ENCODE measurements at regions not wholly inside any gene's neighbourhood (a gene's known extent, or its start where the extent isn't known, plus 50 kb on each side); places are given as distances from the start of the nearest gene placed in this dataset.

- ChIA-PET CTCF (no interaction called here), POLR2A (no interaction called here)
- H3K4me3 ChIP-seq (ENCODE audit: low read depth, low read length) = no peak overlapping the region
- DNase-seq (ENCODE audit: low read depth, low spot score) = no peak
- TF ChIP-seq CTCF (IDR thresholded peaks at IDR 0.05; ENCODE audit: low read depth, low read length) = no peak
- no peak overlapping the region for H3K27ac ChIP-seq (ENCODE audit: low read depth, low read length)
- no peaks in the 10 kb centered on the region for H3K9me3 ChIP-seq (ENCODE audit: control insufficient read depth, insufficient read depth, low read length)
- no peaks in the 10 kb centered on the region for H3K27me3 ChIP-seq (ENCODE audit: control insufficient read depth, insufficient read depth, low read length)
Observed at GRCh38 chr11:110909336-110909735, 197.1 kb upstream of the ARHGAP20 start.

GRCh38 chr11:110908401-110909105, 196.3 kb upstream of the ARHGAP20 start:
- POLR2A ChIA-PET = no interaction called here
- Histone ChIP-seq H3K27me3 (ENCODE audit: control insufficient read depth, insufficient read depth, low read length) (no peaks in the 10 kb centered on the region), H3K27ac (ENCODE audit: low read depth, low read length) (peak overlapping the region; percentile 66), H3K9me3 (ENCODE audit: control insufficient read depth, insufficient read depth, low read length) (no peaks in the 10 kb centered on the region), H3K4me3 (ENCODE audit: low read depth, low read length) (no peak overlapping the region)
- no peak for TF ChIP-seq CTCF (IDR thresholded peaks at IDR 0.05; ENCODE audit: low read depth, low read length)
- peak; percentile 68 for DNase-seq (ENCODE audit: low read depth, low spot score)
- CTCF ChIA-PET = no interaction called here

GRCh38 chr11:110907629-110908028, 195.4 kb upstream of the ARHGAP20 start:
- TF ChIP-seq CTCF (IDR thresholded peaks at IDR 0.05; ENCODE audit: low read depth, low read length) = no peak
- Histone ChIP-seq H3K27me3 (ENCODE audit: control insufficient read depth, insufficient read depth, low read length) (no peaks in the 10 kb centered on the region), H3K4me3 (ENCODE audit: low read depth, low read length) (no peak overlapping the region), H3K9me3 (ENCODE audit: control insufficient read depth, insufficient read depth, low read length) (no peaks in the 10 kb centered on the region), H3K27ac (ENCODE audit: low read depth, low read length) (no peak overlapping the region)
- DNase-seq (ENCODE audit: low read depth, low spot score) = peak; percentile 89
- POLR2A ChIA-PET = no interaction called here
- CTCF ChIA-PET = no interaction called here

- ChIA-PET POLR2A (no interaction called here), CTCF (no interaction called here)
- Histone ChIP-seq H3K27me3 (ENCODE audit: control insufficient read depth, insufficient read depth, low read length) (no peaks in the 10 kb centered on the region), H3K4me3 (ENCODE audit: low read depth, low read length) (no peak overlapping the region), H3K9me3 (ENCODE audit: control insufficient read depth, insufficient read depth, low read length) (no peaks in the 10 kb centered on the region), H3K27ac (ENCODE audit: low read depth, low read length) (no peak overlapping the region)
- TF ChIP-seq CTCF (IDR thresholded peaks at IDR 0.05; ENCODE audit: low read depth, low read length) = no peak
- DNase-seq (ENCODE audit: low read depth, low spot score) = no peak
Observed at GRCh38 chr11:110903830-110904229, 191.6 kb upstream of the ARHGAP20 start.

GRCh38 chr11:110903378-110903777, 191.1 kb upstream of the ARHGAP20 start:
- DNase-seq (ENCODE audit: low read depth, low spot score) = no peak
- no peaks in the 10 kb centered on the region for H3K27me3 ChIP-seq (ENCODE audit: control insufficient read depth, insufficient read depth, low read length)
- POLR2A ChIA-PET = no interaction called here
- CTCF ChIA-PET = no interaction called here
- TF ChIP-seq CTCF (IDR thresholded peaks at IDR 0.05; ENCODE audit: low read depth, low read length) = no peak
- H3K27ac ChIP-seq (ENCODE audit: low read depth, low read length) = no peak overlapping the region
- H3K4me3 ChIP-seq (ENCODE audit: low read depth, low read length) = no peak overlapping the region
- no peaks in the 10 kb centered on the region for H3K9me3 ChIP-seq (ENCODE audit: control insufficient read depth, insufficient read depth, low read length)
